Brain microvascular endothelial cell (primary cell): ENCODE measurements at regions not wholly inside any gene's neighbourhood (a gene's known extent, or its start where the extent isn't known, plus 50 kb on each side); places are given as distances from the start of the nearest gene placed in this dataset.

ENCODE experiments used
- DNase-seq: peaks from one replicate; pipeline ENCODE4 v3.0.0-alpha.2; 2020
- H3K27ac ChIP-seq: fragments of 250-450 bp; sonication (Bioruptor Pico); 2 replicates; pipeline ENCODE4 v1.5.1; 2020; ENCODE audit warnings: mild to moderate bottlenecking, moderate library complexity
- H3K27me3 ChIP-seq: fragments of 250-450 bp; sonication (Bioruptor Pico); replicated peaks from 2 replicates; pipeline ENCODE4 v1.5.1; 2020; ENCODE audit warnings: mild to moderate bottlenecking
- H3K36me3 ChIP-seq: fragments of 250-450 bp; sonication (Bioruptor Pico); replicated peaks from 2 replicates; pipeline ENCODE4 v1.5.1; 2020; ENCODE audit warnings: mild to moderate bottlenecking
- H3K4me3 ChIP-seq: 2 replicates; pipeline ENCODE4 v1.5.1; 2011; ENCODE audit warnings: low read depth, mild to moderate bottlenecking, control low read depth, low read length, moderate library complexity
- CTCF ChIP-seq: IDR thresholded peaks from 2 replicates; pipeline ENCODE4 v1.5.1; 2011; ENCODE audit warnings: low read depth, mild to moderate bottlenecking, moderate library complexity, low read length, control low read depth, inconsistent platforms; ENCODE audit errors: missing control alignments
- in situ Hi-C: cut with HindIII; loops from 2 replicates; pipeline ENCODE4 v1.10.0; 2017; ENCODE audit warnings: low sequenced_read_pairs, low pct_ligation_motif_present

- no peak overlapping the region for H3K27ac ChIP-seq
- DNase-seq, result no peak
- in situ Hi-C loops, result no loop called here
- no peaks in the 10 kb centered on the region for H3K27me3 ChIP-seq
- no peak for TF ChIP-seq CTCF
- H3K4me3 ChIP-seq, result no peak overlapping the region
- no peaks in the 10 kb centered on the region for H3K36me3 ChIP-seq
Measured at GRCh38 chr5:74510476-74511075, 130.0 kb downstream of the ENC1 start.

- Histone ChIP-seq H3K27ac (no peak overlapping the region), H3K36me3 (no peaks in the 10 kb centered on the region), H3K4me3 (no peak overlapping the region), H3K27me3 (no peaks in the 10 kb centered on the region)
- DNase-seq, result no peak
- in situ Hi-C loops, result no loop called here
- no peak for TF ChIP-seq CTCF
Measured at GRCh38 chr5:74507370-74508005, 133.0 kb downstream of the ENC1 start.

- Histone ChIP-seq H3K27ac (no peak overlapping the region), H3K27me3 (no peaks in the 10 kb centered on the region), H3K36me3 (no peaks in the 10 kb centered on the region), H3K4me3 (no peak overlapping the region)
- TF ChIP-seq CTCF, result no peak
- no peak for DNase-seq
- in situ Hi-C loops, result no loop called here
Measured at GRCh38 chr5:74506119-74506518, 134.4 kb downstream of the ENC1 start.

- no peak overlapping the region for H3K27ac ChIP-seq
- H3K27me3 ChIP-seq, result no peaks in the 10 kb centered on the region
- no peak for TF ChIP-seq CTCF
- DNase-seq, result no peak
- in situ Hi-C loops, result no loop called here
- no peak overlapping the region for H3K4me3 ChIP-seq
- H3K36me3 ChIP-seq, result no peaks in the 10 kb centered on the region
Measured at GRCh38 chr5:74504463-74504862, 136.1 kb downstream of the ENC1 start.

- no peak for DNase-seq
- TF ChIP-seq CTCF, result no peak
- Histone ChIP-seq H3K36me3 (no peaks in the 10 kb centered on the region), H3K27ac (no peak overlapping the region), H3K27me3 (no peaks in the 10 kb centered on the region), H3K4me3 (no peak overlapping the region)
- in situ Hi-C loops, result no loop called here
Measured at GRCh38 chr5:74502479-74502950, 138.0 kb downstream of the ENC1 start.
